GM21447 (cell line): ENCODE measurements at regions not wholly inside any gene's neighbourhood (a gene's known extent, or its start where the extent isn't known, plus 50 kb on each side); places are given as distances from the start of the nearest gene placed in this dataset.
"Not testable (repeated sequence)": the region's sequence is repeated elsewhere in the genome, so short reads cannot be mapped to it uniquely, and the experiment has no call there.

Source experiments
- ATAC-seq: cut with Tn5 transposase; IDR thresholded peaks from one replicate; pipeline ENCODE4 v1.9.1; 2021; ENCODE audit not compliant: unreplicated experiment

DNA sequence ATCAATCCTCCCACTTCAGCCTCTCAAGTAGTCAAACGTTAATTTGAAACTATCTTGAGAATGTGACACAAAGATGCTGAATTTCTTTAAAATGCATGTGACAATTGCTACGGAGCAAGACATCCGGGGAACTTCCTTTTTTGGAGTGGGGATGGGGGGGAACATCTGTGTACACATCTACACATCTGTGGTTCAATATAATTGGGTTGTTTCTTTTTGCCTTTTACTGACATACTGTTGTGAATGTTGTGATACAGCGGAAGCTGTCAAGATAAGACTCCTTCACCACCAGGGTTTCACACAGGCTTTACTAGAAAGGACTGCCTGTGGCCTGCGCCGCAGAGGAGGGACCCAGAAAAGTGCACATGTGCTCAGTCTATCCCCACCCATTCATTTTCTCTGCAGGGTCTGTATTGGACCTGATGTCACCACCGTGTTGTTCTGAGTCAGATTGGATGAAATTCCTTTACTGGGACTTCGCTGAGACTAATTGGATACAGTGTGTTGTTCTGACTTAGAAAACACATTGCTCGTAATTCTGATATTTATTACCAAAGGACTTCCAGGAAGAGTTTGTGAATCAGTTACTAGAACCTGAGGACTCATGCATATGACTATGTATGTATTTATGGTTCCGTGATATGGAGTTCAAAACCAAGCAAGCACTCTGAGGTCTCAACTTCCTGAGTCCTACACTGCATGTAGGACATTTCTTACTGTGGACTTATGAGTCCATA is 98.7 kb upstream of the SGK1 start:
- no peak for ATAC-seq

GRCh38 chr6:134415656-134416055 is 97.7 kb upstream of the SGK1 start:
- ATAC-seq, result no peak

GRCh38 chr6:134415194-134415593 is 97.3 kb upstream of the SGK1 start:
- no peak for ATAC-seq

GRCh38 chr6:134414793-134415192 is 96.9 kb upstream of the SGK1 start:
- ATAC-seq, result no peak

DNA sequence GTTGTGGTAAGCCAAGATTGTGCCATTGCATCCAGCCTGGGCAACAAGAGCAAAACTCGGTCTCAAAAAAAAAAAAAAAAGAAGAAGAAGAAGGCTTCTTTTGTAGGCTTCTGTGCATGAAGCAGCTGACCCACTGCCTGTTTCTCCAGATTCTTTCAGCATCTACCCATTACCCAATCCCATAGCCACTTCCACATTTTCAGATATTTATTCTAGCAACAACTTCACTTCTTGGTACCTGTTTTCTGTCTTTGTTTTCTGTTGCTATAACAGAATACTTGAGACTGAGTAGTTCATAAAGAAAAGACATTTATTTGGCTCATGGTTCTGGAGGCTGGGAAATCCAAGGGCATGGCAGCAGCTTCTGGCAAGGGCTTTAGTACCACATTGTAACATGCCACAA is 95.3 kb upstream of the SGK1 start:
- ATAC-seq, result no peak

GRCh38 chr6:134410541-134410940 is 92.6 kb upstream of the SGK1 start:
- ATAC-seq, result no peak

DNA sequence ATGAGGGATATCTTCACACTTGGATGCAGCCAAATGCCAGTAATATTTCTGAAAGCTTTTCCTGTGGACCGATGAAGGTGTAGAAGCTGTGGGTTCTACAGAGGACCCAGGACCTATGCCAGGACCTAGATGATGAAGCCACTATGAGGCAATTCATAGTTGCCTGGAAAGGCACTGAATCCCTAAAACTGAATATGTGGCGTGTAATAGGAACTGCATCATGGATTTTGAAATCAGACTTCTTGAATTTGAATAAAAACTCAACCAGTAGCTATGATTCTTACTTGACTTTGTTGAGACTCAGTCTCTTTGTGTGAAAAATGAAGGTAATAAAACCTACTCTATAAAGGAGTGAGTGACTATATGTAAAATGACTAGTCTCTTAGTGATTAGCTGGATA is 89.9 kb upstream of the SGK1 start:
- no peak for ATAC-seq

- no peak for ATAC-seq
Measured at GRCh38 chr6:134406311-134406710, 88.4 kb upstream of the SGK1 start.

GRCh38 chr6:134405386-134406087 is 87.6 kb upstream of the SGK1 start:
- ATAC-seq, result no peak

- not testable (repeated sequence) for ATAC-seq
Measured at GRCh38 chr6:134403312-134403711, 85.4 kb upstream of the SGK1 start.

- no peak for ATAC-seq
Measured at GRCh38 chr6:134402372-134402984, 84.6 kb upstream of the SGK1 start.

- ATAC-seq, result no peak
Measured at GRCh38 chr6:134400941-134401340, 83.0 kb upstream of the SGK1 start.

- no peak for ATAC-seq
Measured at GRCh38 chr6:134398453-134398852, 80.5 kb upstream of the SGK1 start.

- no peak for ATAC-seq
Measured at GRCh38 chr6:134397676-134398075, 79.8 kb upstream of the SGK1 start.

- no peak for ATAC-seq
Measured at GRCh38 chr6:134394905-134395304, 77.0 kb upstream of the SGK1 start.

- no peak for ATAC-seq
Measured at GRCh38 chr6:134394208-134394607, 76.3 kb upstream of the SGK1 start.

DNA sequence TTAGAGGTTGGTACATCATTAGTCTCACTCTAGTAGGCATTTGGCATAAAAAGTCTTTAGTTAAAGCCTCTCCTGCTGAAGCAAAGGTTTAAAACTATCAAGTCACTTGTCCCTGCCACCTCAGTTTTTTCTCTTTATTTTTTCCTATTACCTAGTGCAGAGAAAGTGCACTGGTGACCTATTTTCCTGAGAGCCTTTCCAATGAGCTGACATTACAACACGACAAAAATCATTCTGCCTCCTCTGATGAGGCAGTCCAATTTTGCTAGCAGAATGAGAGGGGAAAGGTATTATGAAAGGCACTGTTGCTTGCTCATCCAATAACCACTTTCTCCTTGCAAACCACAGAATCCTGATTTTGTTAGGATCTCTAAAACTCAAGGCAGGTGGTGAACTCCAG is 73.3 kb upstream of the SGK1 start:
- no peak for ATAC-seq

GRCh38 chr6:134389658-134390057 is 71.7 kb upstream of the SGK1 start:
- ATAC-seq, result no peak

GRCh38 chr6:134389129-134389528 is 71.2 kb upstream of the SGK1 start:
- ATAC-seq, result no peak

DNA sequence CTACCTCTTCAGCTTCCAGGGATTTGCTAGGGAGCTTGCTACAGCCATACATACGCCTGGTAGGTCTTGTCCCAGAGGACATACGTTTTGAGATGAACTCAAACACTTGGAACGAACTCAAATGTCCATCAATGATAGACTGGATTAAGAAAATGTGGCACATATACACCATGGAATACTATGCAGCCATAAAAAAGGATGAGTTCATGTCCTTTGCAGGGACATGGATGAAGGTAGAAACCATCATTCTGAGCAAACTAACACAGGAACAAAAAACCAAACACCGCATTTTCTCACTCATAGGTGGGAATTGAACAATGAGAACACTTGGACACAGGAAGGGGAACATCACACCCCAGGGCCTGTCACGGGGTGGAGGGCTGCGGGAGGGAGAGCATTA is 68.6 kb upstream of the SGK1 start:
- ATAC-seq, result not testable (repeated sequence)

DNA sequence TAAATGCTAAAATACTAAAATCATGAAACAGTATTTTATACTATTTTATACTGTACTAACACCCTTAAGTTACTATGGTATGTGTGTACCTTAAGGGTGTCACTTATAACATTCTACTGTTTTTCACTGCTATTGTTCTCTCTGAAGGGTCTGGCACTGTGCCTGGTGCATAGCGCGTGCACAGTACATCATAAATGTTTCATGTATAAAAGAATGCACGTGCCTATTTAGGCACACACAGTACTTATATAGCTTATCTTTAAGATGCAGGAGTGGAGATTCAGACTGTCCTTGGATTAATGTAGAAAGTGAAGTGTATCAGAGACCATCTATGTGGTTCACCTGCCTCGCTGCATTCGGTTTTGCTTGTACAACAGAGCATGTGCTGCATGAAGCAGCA is 64.0 kb upstream of the SGK1 start:
- ATAC-seq, result no peak

GRCh38 chr6:134379599-134379998 is 61.7 kb upstream of the SGK1 start:
- no peak for ATAC-seq
